ENCODE measurements at regions not wholly inside any gene's neighbourhood (a gene's known extent, or its start where the extent isn't known, plus 50 kb on each side); places are given as distances from the start of the nearest gene placed in this dataset.

DNA sequence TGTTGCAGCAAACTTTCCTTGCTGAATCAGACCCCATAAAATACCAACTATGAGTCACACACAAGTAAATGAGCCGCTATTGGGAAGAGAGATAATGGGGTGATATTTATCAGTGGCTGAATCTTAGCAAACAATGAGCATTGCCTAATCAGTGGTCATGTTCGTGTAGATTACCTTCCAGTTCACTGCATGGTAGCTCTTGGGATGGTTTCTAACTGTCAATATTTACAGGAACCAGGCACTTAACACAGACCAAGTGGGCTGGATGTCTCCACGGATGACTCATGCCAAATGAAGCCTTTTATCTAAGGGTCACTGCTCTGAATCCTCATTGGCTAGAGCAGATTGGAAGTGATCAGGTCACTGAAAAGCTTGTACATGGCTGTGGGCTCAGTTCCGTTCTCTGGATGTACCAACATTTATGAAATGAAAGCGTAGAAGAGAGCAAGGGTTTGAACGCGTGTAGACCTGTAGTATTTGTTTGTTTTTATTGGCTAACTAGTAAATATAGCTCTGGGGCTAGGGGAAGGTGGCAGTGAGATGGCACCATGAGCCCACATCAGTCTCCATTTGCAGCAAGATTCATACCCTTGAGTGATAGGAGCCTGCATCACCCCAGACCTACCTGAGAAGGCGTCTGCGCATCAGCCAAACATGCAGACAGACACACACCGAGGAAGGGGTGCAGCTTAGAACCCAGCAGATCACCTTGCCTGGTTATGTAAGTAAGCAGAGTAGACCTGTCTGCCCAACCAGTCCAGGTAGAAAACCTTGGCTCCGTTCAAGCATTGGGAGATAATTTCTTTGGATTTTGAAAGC lies 153.3 kb downstream of the TOMM20 start (continued):
- peak in 1 of 2 experiments; percentile 96; a peak in 2 of 4 replicates for TF ChIP-seq TBL1XR1 (IDR thresholded peaks at IDR 0.05; ENCODE audit: low read length in 2 of 2)
- TF ChIP-seq ZNF311 (CRISPR knock-in tag; IDR thresholded peaks at IDR 0.05): peak; percentile 9; the same call in 1 of the 2 replicates
- TF ChIP-seq FOXA1 (IDR thresholded peaks at IDR 0.05; ENCODE audit: borderline replicate concordance): peak; percentile 86
- TF ChIP-seq YBX1 (IDR thresholded peaks at IDR 0.05): no peak
- TF ChIP-seq, protein P1, sequence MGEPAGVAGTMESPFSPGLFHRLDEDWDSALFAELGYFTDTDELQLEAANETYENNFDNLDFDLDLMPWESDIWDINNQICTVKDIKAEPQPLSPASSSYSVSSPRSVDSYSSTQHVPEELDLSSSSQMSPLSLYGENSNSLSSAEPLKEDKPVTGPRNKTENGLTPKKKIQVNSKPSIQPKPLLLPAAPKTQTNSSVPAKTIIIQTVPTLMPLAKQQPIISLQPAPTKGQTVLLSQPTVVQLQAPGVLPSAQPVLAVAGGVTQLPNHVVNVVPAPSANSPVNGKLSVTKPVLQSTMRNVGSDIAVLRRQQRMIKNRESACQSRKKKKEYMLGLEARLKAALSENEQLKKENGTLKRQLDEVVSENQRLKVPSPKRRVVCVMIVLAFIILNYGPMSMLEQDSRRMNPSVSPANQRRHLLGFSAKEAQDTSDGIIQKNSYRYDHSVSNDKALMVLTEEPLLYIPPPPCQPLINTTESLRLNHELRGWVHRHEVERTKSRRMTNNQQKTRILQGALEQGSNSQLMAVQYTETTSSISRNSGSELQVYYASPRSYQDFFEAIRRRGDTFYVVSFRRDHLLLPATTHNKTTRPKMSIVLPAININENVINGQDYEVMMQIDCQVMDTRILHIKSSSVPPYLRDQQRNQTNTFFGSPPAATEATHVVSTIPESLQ (CRISPR knock-in tag; IDR thresholded peaks at IDR 0.05): peak; percentile 13; the same call in 1 of the 2 replicates
- TF ChIP-seq, protein P2, sequence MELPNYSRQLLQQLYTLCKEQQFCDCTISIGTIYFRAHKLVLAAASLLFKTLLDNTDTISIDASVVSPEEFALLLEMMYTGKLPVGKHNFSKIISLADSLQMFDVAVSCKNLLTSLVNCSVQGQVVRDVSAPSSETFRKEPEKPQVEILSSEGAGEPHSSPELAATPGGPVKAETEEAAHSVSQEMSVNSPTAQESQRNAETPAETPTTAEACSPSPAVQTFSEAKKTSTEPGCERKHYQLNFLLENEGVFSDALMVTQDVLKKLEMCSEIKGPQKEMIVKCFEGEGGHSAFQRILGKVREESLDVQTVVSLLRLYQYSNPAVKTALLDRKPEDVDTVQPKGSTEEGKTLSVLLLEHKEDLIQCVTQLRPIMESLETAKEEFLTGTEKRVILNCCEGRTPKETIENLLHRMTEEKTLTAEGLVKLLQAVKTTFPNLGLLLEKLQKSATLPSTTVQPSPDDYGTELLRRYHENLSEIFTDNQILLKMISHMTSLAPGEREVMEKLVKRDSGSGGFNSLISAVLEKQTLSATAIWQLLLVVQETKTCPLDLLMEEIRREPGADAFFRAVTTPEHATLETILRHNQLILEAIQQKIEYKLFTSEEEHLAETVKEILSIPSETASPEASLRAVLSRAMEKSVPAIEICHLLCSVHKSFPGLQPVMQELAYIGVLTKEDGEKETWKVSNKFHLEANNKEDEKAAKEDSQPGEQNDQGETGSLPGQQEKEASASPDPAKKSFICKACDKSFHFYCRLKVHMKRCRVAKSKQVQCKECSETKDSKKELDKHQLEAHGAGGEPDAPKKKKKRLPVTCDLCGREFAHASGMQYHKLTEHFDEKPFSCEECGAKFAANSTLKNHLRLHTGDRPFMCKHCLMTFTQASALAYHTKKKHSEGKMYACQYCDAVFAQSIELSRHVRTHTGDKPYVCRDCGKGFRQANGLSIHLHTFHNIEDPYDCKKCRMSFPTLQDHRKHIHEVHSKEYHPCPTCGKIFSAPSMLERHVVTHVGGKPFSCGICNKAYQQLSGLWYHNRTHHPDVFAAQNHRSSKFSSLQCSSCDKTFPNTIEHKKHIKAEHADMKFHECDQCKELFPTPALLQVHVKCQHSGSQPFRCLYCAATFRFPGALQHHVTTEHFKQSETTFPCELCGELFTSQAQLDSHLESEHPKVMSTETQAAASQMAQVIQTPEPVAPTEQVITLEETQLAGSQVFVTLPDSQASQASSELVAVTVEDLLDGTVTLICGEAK (IDR thresholded peaks at IDR 0.05): peak; percentile 37; the same call in 1 of the 2 replicates
- TF ChIP-seq, protein P2 (CRISPR knock-in tag; IDR thresholded peaks at IDR 0.05): no peak
- TF ChIP-seq ZNF445 (CRISPR knock-in tag; IDR thresholded peaks at IDR 0.05; ENCODE audit: low read depth): peak; percentile 27; the same call in 1 of the 2 replicates
- no peak for TF ChIP-seq DNMT1 (IDR thresholded peaks at IDR 0.05)
- TF ChIP-seq TAL1 (IDR thresholded peaks at IDR 0.05): peak; percentile 88
- TF ChIP-seq, protein P3, sequence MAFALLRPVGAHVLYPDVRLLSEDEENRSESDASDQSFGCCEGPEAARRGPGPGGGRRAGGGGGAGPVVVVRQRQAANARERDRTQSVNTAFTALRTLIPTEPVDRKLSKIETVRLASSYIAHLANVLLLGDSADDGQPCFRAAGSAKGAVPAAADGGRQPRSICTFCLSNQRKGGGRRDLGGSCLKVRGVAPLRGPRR (CRISPR knock-in tag; IDR thresholded peaks at IDR 0.05): no peak
- peak; percentile 77 for TF ChIP-seq CXXC5 (CRISPR knock-in tag; IDR thresholded peaks at IDR 0.05)
- TF ChIP-seq, protein P4, sequence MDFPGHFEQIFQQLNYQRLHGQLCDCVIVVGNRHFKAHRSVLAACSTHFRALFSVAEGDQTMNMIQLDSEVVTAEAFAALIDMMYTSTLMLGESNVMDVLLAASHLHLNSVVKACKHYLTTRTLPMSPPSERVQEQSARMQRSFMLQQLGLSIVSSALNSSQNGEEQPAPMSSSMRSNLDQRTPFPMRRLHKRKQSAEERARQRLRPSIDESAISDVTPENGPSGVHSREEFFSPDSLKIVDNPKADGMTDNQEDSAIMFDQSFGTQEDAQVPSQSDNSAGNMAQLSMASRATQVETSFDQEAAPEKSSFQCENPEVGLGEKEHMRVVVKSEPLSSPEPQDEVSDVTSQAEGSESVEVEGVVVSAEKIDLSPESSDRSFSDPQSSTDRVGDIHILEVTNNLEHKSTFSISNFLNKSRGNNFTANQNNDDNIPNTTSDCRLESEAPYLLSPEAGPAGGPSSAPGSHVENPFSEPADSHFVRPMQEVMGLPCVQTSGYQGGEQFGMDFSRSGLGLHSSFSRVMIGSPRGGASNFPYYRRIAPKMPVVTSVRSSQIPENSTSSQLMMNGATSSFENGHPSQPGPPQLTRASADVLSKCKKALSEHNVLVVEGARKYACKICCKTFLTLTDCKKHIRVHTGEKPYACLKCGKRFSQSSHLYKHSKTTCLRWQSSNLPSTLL (IDR thresholded peaks at IDR 0.05): peak; percentile 87

Measured in K562 (cell line).